ENCODE measurements at regions not wholly inside any gene's neighbourhood (a gene's known extent, or its start where the extent isn't known, plus 50 kb on each side); places are given as distances from the start of the nearest gene placed in this dataset.

DNA sequence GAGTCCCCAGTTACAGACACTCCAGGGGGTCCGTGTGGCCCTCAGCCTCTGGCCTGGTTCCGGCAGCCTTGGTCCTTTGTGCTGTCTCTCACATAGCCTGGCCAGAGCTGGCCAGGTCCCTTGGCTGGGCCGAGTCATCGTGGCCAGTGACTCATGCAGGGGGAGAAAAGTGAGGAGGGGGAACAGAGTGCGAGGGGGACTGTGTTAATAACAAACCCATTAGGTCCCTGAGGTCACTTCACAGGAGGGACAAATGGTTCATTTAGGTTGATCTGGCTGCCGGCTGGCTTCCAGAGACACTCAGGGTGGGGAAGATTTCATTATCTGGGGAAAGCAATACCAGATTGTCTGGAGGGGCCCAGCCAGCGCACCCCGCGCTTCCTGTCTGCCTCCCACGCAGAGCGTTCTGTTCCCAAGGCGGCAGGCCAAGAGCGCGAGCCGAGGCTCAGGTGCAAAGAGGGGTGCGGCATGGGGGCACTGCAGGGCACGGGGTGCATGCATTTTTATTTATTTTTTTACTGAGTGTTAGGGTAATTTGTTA is 223.1 kb downstream of the SEC14L1 start:
- H3K27ac Mint-ChIP-seq, result peak overlapping the region in 1 of 3 donors; percentile 71
- peaks cover 0 to 2% (median 0%) of the 10 kb centered on the region in 3 donors for H3K9me3 Mint-ChIP-seq
- H3K27me3 Mint-ChIP-seq, result peaks cover 2% of the 10 kb centered on the region
- H3K4me3 Mint-ChIP-seq, result peak overlapping the region in 2 of 4 donors; percentile 28 to 74
- H3K4me1 Mint-ChIP-seq, result peaks cover 29% of the 10 kb centered on the region in 3 donors
- H3K36me3 Mint-ChIP-seq, result peaks cover 4% of the 10 kb centered on the region

- Mint-ChIP-seq H3K4me1 (peaks cover 29 to 34% (median 30%) of the 10 kb centered on the region in 3 donors), H3K36me3 (peaks cover 4% of the 10 kb centered on the region), H3K27ac (peak overlapping the region in 1 of 3 donors; percentile 71), H3K9me3 (no peaks in the 10 kb centered on the region), H3K27me3 (peaks cover 2% of the 10 kb centered on the region), H3K4me3 (peak overlapping the region in 2 of 4 donors; percentile 12 to 28)
These were observed 223.7 kb downstream of the SEC14L1 start for GRCh38 chr17:77364381-77364911.

- Mint-ChIP-seq H3K27me3 (peaks cover 2% of the 10 kb centered on the region), H3K36me3 (peaks cover 4% of the 10 kb centered on the region), H3K4me3 (no peak overlapping the region), H3K27ac (peak overlapping the region in 1 of 3 donors; percentile 47), H3K4me1 (peaks cover 29 to 34% (median 30%) of the 10 kb centered on the region in 3 donors), H3K9me3 (no peaks in the 10 kb centered on the region)
These were observed 224.3 kb downstream of the SEC14L1 start for GRCh38 chr17:77364941-77365583.

GRCh38 chr17:77365584-77366186 is 224.9 kb downstream of the SEC14L1 start:
- Mint-ChIP-seq H3K27me3 (peaks cover 2% of the 10 kb centered on the region), H3K27ac (peak overlapping the region in 1 of 3 donors; percentile 47), H3K4me3 (peak overlapping the region in 1 of 4 donors; percentile 27), H3K36me3 (peaks cover 4% of the 10 kb centered on the region), H3K4me1 (peaks cover 29 to 34% (median 30%) of the 10 kb centered on the region in 3 donors), H3K9me3 (no peaks in the 10 kb centered on the region)

GRCh38 chr17:77366206-77366557 is 225.4 kb downstream of the SEC14L1 start:
- H3K27me3 Mint-ChIP-seq, result peaks cover 2% of the 10 kb centered on the region
- H3K4me1 Mint-ChIP-seq, result peaks cover 31 to 35% (median 34%) of the 10 kb centered on the region in 3 donors
- H3K9me3 Mint-ChIP-seq, result no peaks in the 10 kb centered on the region
- H3K4me3 Mint-ChIP-seq, result peak overlapping the region in 2 of 4 donors; percentile 27
- peak overlapping the region in 1 of 3 donors; percentile 68 for H3K27ac Mint-ChIP-seq
- H3K36me3 Mint-ChIP-seq, result peaks cover 4% of the 10 kb centered on the region

DNA sequence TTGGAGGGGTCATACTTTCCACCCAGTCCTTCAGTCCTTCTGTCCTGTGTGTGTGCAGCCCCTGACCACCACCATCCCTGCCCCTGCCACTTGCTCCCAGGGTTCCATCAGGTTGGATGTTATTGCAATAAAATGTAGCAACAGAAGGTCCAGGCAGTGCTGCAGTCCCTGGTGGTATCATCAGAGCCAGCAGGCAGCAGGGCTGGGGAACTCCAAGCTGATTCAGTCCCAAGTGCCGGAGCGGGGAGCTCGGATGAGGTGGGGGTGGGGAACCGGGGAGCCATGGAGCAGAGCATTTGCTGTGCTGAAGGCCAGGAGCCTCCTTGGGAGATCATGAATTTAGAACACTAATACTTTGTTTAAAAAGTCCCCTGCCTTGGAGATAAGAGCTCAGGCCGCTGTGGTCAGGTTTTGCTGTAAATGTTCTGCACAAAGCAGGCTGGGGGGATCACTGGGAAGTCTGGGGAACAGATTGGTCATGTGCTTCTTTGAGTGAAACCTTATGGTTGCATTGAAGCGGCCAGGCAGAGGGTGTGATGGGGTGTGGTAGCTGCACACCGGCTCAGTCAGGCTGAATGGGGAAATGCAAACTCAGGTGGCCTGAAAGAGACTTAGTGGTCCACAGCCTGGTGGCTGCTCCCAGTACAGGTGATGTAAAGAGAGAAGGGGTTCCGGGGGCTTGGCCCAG is 225.9 kb downstream of the SEC14L1 start:
- H3K4me1 Mint-ChIP-seq, result peaks cover 31 to 38% (median 34%) of the 10 kb centered on the region in 3 donors

DNA sequence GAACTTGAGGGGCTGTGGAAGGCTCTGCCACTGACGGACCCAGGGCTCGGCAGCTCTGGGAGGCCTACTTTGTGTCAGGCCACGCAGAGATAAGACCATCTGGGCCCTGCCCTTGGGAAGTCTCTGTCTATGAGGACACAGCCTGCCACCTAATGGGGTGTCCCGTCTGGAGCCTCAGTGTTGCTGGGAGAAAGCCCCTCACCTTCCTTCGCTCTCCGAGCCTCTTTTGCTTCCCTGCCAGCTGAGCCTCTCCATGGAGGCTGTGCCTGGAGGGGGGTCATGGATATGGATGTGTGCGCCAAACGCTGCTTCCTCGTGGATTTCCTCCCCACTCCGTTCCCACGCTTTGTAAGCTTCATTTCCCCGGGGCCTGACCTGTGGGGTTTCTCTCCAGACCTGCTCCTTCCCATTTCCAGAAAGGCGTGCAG is 228.8 kb downstream of the SEC14L1 start:
- peak overlapping the region in 1 of 4 donors; percentile 49 for H3K4me3 Mint-ChIP-seq
- no peaks in the 10 kb centered on the region for H3K27me3 Mint-ChIP-seq
- peaks cover 3% of the 10 kb centered on the region for H3K36me3 Mint-ChIP-seq
- H3K4me1 Mint-ChIP-seq, result peaks cover 20 to 25% (median 20%) of the 10 kb centered on the region in 3 donors
- H3K27ac Mint-ChIP-seq, result peak overlapping the region in 1 of 3 donors; percentile 75
- no peaks in the 10 kb centered on the region for H3K9me3 Mint-ChIP-seq

More for the DNA sequence above, 225.9 kb downstream of the SEC14L1 start:
- no peaks in the 10 kb centered on the region for H3K9me3 Mint-ChIP-seq
- H3K36me3 Mint-ChIP-seq, result peaks cover 4% of the 10 kb centered on the region
- H3K27ac Mint-ChIP-seq, result peak overlapping the region in 2 of 3 donors; percentile 33 to 82
- peaks cover 2% of the 10 kb centered on the region for H3K27me3 Mint-ChIP-seq
- peak overlapping the region in 3 of 4 donors; percentile 68 to 83 (median 71) for H3K4me3 Mint-ChIP-seq

- Mint-ChIP-seq H3K4me1 (peaks cover 25 to 29% (median 27%) of the 10 kb centered on the region in 3 donors), H3K27ac (peak overlapping the region; percentile 59 to 69 (median 68)), H3K36me3 (no peaks in the 10 kb centered on the region), H3K27me3 (no peaks in the 10 kb centered on the region), H3K9me3 (no peaks in the 10 kb centered on the region), H3K4me3 (peak overlapping the region in 2 of 4 donors; percentile 38 to 49)
These were observed 229.8 kb downstream of the SEC14L1 start for GRCh38 chr17:77370586-77370985.

DNA sequence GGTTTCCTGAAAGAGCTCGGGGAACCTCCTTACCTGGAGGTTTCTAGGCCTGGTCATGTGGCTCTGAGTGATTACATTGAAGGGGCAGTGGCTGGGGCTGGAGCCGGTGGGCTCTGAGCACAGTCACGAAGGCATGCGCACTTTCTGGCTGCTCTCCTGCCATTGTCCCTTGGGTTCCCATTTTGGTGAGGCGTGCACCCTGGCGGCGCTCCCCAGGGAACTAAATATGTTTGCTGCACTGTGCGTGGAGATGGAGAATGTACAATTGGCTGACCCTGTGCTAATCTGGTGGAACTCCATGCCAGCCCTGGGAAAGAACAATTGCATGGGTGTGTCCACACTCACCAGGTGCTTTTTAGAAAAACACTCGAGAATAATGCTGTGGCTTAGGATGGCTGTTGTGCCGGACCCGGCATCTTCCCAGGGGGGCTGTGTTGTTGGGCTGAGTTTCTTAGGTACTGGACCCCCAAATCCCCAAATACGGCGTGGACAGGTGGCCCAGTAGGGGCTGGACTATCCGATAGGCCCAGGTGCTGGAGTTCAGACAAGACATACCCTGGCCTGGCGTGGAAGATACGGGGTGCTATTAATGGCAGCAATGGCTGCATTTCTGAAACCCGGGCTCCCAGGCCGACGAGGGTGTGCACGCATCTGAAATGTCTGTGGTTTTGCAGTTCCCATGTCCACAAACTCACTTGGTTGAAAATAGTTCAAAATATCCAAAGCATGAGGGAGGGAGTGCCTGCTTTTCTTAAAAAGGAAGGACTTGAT is 230.5 kb downstream of the SEC14L1 start:
- Mint-ChIP-seq H3K4me1 (peaks cover 26 to 31% (median 29%) of the 10 kb centered on the region in 3 donors), H3K4me3 (peak overlapping the region; percentile 17 to 90 (median 34)), H3K9me3 (no peaks in the 10 kb centered on the region)

GRCh38 chr17:77371888-77372443 is 231.2 kb downstream of the SEC14L1 start:
- Mint-ChIP-seq H3K27me3 (no peaks in the 10 kb centered on the region), H3K4me3 (peak overlapping the region; percentile 49 to 90 (median 82)), H3K27ac (peak overlapping the region in 1 of 3 donors; percentile 69), H3K4me1 (peaks cover 20 to 26% (median 22%) of the 10 kb centered on the region in 3 donors), H3K36me3 (no peaks in the 10 kb centered on the region), H3K9me3 (no peaks in the 10 kb centered on the region)

More for the DNA sequence above, 230.5 kb downstream of the SEC14L1 start:
- peak overlapping the region in 2 of 3 donors; percentile 32 to 69 for H3K27ac Mint-ChIP-seq
- no peaks in the 10 kb centered on the region for H3K27me3 Mint-ChIP-seq
- H3K36me3 Mint-ChIP-seq, result no peaks in the 10 kb centered on the region

DNA sequence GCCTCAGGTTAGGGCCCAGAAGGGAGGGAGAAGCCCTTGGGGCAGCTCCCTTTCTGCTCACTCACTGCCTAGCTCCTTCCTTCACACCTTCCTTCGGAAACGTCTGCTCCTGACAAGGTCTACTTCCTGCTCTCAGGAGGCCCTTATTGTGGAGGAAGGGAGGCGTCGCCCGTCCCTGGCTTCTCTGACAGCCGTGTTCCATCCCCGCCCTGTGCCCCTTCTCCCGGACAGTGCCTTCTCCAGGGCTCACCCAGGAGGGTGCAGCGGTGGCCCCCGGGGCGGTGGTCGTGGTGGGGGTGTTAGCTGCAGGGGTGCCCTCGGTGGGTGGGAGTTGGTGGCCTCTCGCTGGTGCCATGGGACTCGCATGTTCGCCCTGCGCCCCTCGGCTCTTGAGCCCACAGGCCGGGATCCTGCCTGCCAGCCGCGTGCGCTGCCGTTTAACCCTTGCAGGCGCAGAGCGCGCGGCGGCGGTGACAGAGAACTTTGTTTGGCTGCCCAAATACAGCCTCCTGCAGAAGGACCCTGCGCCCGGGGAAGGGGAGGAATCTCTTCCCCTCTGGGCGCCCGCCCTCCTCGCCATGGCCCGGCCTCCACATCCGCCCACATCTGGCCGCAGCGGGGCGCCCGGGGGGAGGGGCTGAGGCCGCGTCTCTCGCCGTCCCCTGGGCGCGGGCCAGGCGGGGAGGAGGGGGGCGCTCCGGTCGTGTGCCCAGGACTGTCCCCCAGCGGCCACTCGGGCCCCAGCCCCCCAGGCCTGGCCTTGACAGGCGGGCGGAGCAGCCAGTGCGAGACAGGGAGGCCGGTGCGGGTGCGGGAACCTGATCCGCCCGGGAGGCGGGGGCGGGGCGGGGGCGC is 231.9 kb downstream of the SEC14L1 start:
- Mint-ChIP-seq H3K9me3 (no peaks in the 10 kb centered on the region), H3K4me1 (peaks cover 18 to 22% (median 20%) of the 10 kb centered on the region in 3 donors), H3K27ac (peak overlapping the region in 1 of 3 donors; percentile 69), H3K4me3 (peak overlapping the region; percentile 49 to 90 (median 82)), H3K27me3 (no peaks in the 10 kb centered on the region), H3K36me3 (no peaks in the 10 kb centered on the region)

DNA sequence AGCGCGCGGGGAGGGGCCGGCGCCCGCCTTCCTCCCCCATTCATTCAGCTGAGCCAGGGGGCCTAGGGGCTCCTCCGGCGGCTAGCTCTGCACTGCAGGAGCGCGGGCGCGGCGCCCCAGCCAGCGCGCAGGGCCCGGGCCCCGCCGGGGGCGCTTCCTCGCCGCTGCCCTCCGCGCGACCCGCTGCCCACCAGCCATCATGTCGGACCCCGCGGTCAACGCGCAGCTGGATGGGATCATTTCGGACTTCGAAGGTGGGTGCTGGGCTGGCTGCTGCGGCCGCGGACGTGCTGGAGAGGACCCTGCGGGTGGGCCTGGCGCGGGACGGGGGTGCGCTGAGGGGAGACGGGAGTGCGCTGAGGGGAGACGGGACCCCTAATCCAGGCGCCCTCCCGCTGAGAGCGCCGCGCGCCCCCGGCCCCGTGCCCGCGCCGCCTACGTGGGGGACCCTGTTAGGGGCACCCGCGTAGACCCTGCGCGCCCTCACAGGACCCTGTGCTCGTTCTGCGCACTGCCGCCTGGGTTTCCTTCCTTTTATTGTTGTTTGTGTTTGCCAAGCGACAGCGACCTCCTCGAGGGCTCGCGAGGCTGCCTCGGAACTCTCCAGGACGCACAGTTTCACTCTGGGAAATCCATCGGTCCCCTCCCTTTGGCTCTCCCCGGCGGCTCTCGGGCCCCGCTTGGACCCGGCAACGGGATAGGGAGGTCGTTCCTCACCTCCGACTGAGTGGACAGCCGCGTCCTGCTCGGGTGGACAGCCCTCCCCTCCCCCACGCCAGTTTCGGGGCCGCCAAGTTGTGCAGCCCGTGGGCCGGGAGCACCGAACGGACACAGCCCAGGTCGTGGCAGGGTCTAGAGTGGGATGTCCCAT is 232.8 kb downstream of the SEC14L1 start:
- Mint-ChIP-seq H3K4me3 (peak overlapping the region; percentile 95 to 99 (median 97)), H3K9me3 (no peaks in the 10 kb centered on the region), H3K4me1 (peaks cover 20 to 29% (median 28%) of the 10 kb centered on the region in 3 donors)

More for the DNA sequence above, 232.8 kb downstream of the SEC14L1 start:
- H3K36me3 Mint-ChIP-seq, result peaks cover 2% of the 10 kb centered on the region
- H3K27me3 Mint-ChIP-seq, result no peaks in the 10 kb centered on the region
- peak overlapping the region; percentile 90 to 98 (median 96) for H3K27ac Mint-ChIP-seq

Measured in IgD-negative memory B cell (primary cell).